Mammary epithelial cell (primary cell): ENCODE measurements at regions not wholly inside any gene's neighbourhood (a gene's known extent, or its start where the extent isn't known, plus 50 kb on each side); places are given as distances from the start of the nearest gene placed in this dataset.

Experiments used
- EZH2 ChIP-seq: IDR thresholded peaks from 2 replicates; pipeline ENCODE4 v1.6.1; 2012; ENCODE audit warnings: low read length, inconsistent platforms, borderline replicate concordance
- TF ChIP-seq, protein P1 (sequence below), 2 donors: IDR thresholded peaks in 1 of 2; conservative IDR thresholded peaks in 1 of 2; 2 replicates each; pipeline ENCODE4 v1.5.1; 2011 to 2012; ENCODE audit warnings: inconsistent platforms in 2 of 2, low read length in 2 of 2, mild to moderate bottlenecking in 2 of 2, control low read depth in 1 of 2, low read depth in 1 of 2; ENCODE audit not compliant: insufficient read depth in 1 of 2; ENCODE audit errors: extremely low read depth in 1 of 2

DNA sequence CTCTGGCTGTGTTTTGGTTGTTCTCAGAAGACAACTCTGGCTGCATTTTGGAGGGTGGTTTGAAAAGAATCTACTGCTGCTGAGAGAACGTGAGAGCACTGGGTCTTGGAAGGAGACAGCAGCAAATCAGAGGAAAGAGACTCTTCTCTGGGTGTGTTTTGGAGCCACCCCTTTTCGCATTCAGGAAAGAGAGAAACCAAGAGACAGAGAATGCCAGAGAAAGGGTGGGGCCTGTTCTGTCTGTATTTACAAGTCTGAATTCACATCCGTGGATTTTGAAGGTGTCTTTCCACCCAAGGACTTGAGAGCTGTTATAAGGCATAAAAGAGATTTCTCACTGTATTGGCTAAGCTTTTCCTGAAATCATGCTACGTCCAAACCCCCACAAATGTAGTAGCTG, 187.2 kb downstream of the C1orf94 start:
- TF ChIP-seq, protein P1, sequence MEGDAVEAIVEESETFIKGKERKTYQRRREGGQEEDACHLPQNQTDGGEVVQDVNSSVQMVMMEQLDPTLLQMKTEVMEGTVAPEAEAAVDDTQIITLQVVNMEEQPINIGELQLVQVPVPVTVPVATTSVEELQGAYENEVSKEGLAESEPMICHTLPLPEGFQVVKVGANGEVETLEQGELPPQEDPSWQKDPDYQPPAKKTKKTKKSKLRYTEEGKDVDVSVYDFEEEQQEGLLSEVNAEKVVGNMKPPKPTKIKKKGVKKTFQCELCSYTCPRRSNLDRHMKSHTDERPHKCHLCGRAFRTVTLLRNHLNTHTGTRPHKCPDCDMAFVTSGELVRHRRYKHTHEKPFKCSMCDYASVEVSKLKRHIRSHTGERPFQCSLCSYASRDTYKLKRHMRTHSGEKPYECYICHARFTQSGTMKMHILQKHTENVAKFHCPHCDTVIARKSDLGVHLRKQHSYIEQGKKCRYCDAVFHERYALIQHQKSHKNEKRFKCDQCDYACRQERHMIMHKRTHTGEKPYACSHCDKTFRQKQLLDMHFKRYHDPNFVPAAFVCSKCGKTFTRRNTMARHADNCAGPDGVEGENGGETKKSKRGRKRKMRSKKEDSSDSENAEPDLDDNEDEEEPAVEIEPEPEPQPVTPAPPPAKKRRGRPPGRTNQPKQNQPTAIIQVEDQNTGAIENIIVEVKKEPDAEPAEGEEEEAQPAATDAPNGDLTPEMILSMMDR (conservative IDR thresholded peaks at IDR 0.05 in 1 of 2, IDR thresholded peaks at IDR 0.05 in 1 of 2; ENCODE audit: extremely low read depth in 1 of 2, insufficient read depth in 1 of 2, low read depth in 1 of 2, low read length in 2 of 2): no peak
- no peak for TF ChIP-seq EZH2
